Inflammatory macrophage (primary cell): ENCODE measurements at regions not wholly inside any gene's neighbourhood (a gene's known extent, or its start where the extent isn't known, plus 50 kb on each side); places are given as distances from the start of the nearest gene placed in this dataset.
A peak's percentile ranks its signal among the peaks of the same experiment; 100 is the strongest.
"Not testable (repeated sequence)": the region's sequence is repeated elsewhere in the genome, so short reads cannot be mapped to it uniquely, and the experiment has no call there.

Experiments used
- DNase-seq, 2 donors: peaks; one replicate each; pipeline ENCODE4 v3.0.0-alpha.2; 2020 to 2022

DNA sequence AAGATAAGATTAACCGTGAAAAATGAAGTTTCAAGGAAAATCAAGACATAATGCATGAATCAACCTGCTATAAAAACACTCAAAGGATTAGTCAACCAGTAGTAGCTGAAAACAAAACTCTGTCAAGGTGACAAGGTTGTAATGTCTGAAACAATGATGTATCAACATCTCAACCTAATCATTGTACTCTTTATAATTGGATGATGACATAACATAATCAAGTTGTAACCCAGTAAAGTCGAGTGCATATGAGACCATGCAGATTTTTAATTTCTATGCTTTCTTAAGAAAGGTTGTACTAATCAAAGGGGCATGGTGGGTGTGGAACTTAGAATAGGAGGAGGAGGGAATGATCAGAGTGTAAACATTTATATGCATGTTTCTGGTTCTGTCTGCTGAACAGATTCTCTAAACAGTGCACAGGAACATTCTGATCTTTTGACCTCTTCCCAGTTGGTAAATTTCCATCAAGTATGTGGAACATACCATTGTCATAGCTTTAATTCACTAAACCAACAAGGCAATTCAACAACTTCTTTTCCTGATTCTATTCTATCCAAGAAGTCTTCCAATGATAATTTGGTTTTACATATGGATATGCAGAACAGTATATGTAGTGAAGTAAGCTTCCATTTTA lies 253.7 kb downstream of the TTC6 start:
- no peak for DNase-seq

DNA sequence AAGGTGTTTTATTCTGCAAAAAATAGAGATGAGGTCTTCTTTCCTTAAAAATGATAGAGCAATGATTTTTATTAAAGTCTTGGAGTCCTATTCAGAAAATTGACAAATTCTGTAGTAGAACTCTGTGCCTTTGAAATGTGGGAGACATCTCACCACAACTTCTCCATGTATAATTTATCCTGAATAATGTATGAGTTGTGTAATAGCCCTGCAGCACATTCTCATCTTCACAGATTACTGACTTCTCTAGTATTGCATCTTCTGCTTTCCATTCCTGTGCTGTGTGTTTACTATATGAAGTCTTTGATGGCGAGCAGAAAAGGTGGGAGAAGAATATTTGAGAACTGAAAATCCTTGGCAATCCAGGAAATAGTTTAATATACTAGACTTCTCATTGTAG lies 255.6 kb downstream of the TTC6 start:
- no peak for DNase-seq

DNA sequence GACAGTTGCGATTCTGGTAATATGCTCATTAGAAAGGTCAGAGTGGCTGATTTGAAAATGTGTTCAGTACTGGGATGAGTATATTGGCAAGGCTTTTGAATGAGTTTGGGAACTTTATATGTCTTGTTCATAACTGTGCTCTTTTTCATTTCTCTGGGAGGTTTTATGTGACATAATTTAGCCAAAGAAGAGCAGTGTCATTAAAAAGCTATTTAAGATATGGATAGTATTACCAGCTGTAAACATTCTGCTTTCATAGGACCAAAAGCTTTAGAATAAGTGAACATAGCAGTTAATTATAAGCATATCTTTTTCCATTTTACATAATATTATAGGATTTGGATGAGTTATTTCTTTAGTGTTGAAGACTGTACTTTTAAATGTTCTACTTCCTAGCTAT lies 260.4 kb downstream of the TTC6 start:
- no peak for DNase-seq

DNA sequence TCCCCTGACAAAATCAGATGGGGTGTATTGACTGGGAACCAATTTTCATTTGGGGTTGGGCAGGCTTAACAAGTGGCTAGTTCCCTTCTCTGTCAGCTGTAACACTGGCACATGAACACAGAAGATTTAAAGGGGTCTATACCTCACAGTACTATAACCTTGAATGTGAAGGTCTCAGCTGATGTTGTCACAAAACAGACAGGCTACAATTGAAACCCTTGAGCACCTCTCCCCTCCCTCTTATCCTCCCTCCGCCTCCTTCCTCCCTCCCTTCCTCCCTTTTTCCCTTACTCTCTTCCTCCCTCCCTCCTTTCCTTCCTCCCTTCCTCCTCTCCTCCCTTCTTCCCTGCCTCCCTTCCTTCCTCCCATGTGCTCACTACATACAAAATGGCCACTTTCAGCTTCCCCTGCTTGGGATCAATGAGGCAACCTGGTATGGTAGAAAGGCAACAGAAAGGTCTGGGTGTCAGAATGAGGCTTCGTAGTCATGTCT lies 262.4 kb downstream of the TTC6 start:
- no peak for DNase-seq

DNA sequence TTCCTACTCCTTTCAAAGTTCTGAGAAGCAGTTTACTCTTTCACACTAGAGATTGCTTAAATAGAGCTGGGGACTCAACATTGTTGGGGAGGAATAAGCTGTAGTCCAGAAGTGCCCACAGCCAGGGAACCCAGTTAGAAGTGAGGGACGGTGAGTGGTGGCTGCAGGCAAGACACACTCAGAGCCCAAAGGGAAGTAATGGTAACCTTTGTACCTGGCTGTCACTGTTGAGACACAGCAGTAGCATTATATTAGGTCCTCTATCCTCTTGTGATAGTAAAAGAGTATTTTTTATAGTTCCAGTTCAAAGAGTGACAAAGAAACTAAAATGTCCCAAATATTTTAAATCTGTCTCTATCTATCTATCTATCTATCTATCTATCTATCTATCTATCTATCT lies 263.3 kb downstream of the TTC6 start:
- no peak for DNase-seq

DNA sequence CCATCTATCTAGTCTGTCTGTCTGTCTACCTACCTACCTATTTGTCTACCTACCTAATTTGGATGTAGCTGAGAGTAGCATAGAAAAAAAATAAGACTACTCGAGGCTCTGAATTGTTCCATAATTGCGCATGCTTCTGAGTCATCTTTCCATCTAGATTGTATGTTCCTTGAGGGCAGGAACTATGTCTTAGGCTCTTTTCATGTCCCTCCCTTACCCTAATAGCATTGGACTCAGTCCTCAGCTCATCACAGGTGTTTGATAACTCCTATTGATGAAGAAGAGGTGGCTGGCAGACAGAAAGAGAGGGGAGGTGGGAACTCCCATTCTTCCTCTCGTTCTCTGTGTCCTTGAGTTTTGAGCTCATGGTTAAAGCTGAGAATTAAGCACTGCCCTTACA lies 263.7 kb downstream of the TTC6 start:
- no peak for DNase-seq

DNA sequence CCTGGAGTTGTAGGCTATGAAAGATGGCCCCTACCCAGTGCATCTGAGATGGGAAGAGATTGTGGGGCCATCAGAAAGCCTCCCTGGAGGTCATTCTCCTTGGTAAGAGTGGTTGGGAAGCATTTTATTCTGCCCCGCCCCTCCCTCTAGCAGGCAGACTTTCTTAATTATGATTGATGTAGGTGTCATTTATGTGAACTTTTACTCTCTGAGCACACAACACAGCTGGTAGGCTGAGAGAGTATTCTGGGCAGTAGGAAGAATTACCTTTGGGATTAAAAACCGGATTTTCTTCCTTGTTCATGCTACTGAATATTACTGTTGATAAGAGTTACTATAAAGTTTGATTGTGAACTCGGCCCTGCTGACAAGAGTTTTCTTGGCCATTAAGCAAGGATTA lies 266.8 kb downstream of the TTC6 start:
- DNase-seq, result no peak

DNA sequence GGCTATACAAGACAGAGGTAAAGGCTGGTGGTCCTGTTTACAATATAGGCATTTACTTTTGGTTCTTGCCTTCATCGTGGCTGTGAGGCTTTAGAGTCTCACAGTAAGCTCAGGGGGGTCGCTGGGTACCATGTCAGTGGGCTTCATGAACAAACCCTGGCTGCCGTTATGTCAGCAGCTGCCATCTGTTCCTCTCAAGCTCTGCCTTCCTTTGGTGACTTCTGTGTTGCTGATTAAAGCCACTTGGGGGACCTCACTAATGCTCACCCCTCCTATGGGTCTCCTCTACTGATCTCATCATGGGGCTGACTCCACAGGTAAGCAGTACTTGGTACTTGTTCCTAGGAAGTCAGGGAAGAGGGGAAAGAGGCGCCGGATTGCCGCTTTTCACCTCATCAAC lies 268.7 kb downstream of the TTC6 start:
- no peak for DNase-seq

DNA sequence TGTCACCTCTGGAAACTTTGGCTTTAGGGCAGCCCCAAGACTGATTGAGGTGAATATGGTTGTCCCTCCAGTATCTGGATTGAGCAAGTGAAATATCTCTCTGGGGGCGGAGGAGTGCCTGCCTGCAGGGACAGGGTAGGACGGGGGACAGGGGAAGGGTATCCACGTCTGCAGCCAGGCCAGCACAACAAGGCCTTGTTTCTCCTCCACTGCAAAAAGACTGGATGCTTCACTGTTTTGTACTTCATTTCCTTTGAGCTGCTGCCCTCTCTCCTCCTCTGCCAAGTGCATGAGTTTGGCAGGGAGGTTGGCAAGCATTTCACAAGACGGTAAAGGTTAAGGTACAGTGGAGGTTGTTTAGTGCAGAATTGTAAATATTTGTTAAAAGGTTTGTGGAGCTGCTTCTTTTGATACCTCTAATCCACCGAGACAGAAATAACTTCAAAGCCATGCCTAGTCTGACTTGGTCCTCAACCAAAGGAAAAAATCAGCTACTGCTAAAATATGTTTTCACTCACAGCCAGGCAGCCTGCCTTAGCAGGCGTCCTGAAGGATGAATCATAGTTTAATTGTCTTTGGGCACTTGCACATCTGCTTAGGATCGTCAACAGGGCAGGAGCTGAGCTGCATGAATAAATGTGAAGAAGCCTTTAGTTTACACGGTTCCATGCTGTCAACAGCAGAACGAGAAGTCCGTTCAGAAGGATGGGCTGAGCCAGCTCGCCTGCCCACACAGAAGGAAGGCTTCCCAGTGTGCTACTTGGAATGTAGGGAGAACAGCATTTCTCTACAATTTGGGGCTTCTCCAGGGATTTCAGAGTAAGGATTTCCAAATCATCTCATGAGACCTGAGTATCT lies 269.7 kb downstream of the TTC6 start:
- no peak for DNase-seq

- no peak for DNase-seq
Measured at GRCh38 chr14:37865719-37866549, 270.5 kb downstream of the TTC6 start.

DNA sequence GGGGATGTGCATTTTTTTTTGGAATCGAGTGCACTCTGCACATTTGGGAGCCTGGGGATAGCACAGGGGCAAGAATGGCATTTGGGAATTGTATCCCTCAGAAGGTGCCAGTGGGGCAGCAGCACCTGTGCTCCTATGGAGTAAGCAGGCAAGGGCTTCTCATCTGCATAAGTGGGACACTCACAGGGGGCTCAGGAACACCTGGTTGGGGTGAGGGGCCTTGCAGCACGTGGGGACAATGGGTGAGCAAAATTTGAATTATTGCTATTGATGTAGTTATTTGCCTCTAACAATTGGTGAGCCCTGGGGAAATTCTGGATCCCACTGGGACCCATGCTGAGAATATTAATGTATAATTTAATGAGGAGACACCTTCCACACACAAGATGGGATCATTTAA lies 274.2 kb downstream of the TTC6 start:
- DNase-seq, result no peak

DNA sequence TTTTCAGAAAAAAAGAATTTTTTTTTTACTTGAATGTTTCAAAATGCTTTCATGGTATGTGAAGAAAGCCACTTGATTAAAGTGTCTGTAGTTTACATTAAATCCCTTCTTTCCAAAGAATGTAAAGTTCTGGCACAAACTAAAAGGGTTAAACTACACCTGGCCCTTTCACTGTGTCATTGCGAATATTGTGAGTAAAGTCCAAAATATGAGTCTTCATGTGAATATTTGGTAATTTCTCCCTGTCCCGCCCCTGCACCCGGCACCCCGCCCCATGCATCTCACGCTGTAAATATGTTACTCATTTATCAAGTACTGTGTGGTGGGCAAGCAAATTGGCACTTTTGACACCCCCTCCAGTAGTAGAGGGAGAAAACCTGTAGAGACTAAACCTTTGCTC lies 274.7 kb downstream of the TTC6 start:
- DNase-seq, result no peak

- DNase-seq, result no peak
Measured at GRCh38 chr14:37870632-37871346, 275.4 kb downstream of the TTC6 start.

GRCh38 chr14:37874065-37874428 lies 278.6 kb downstream of the TTC6 start:
- DNase-seq, result not testable (repeated sequence)

DNA sequence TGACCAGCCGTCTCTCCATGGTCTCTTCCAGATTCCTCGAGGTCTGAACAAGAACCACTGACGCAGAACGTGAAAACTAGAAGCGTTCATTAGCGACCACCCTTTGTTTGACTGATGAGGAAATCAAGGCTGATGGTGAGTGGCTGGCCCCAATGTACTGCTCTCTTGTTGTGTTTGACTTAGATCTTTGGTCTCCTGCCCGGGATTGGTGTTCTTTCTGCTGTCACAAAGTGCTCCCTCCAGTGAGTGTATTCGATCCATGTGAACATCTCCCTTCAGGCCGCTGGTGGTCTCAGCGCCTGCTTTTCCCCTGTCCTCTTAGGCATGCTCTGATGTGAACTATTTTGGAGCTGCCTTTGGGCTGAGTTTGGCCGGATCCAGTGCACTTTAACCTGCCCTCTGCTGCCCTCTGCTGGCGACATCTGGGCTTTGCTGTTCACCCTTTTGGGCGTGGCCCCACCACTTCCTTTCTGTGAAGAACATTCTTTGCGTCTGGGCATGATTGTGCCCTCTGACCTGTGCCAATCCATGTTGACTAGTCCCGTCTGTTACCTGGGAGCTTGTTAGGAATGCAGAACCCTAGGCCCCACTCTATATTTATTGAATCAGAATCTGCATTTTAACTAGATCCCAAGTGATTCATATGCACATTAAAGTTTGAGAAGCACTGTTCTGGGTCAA lies 279.1 kb downstream of the TTC6 start:
- DNase-seq, result peak; percentile 68 to 76

- DNase-seq, result no peak
Measured at GRCh38 chr14:37888234-37888633, 292.8 kb downstream of the TTC6 start.

GRCh38 chr14:37889087-37889486 lies 293.7 kb downstream of the TTC6 start:
- no peak for DNase-seq

DNA sequence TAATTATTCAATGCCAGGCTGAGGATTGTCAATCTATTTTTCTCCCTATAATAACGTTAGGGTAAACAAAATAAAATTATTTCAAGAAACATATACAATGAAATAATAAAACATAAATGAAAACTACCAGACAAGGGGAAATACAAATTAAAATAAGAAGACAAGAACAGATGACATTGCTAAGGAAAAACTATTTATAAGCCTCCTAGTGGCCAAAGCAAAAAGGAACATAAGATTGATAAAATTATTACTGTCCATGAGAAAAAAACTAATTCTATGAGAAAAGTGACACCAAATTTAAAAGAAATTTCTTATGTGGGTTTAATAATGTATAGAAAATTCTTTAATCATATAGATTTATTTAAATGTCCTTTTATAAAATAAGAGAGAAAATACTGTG lies 294.7 kb downstream of the TTC6 start:
- DNase-seq, result no peak

- not testable (repeated sequence) for DNase-seq
Measured at GRCh38 chr14:37891500-37891899, 296.1 kb downstream of the TTC6 start.

- no peak for DNase-seq
Measured at GRCh38 chr14:37894463-37894862, 299.0 kb downstream of the TTC6 start.

- DNase-seq, result no peak
Measured at GRCh38 chr14:37899365-37899764, 303.9 kb downstream of the TTC6 start.

- no peak for DNase-seq
Measured at GRCh38 chr14:37900561-37900960, 305.1 kb downstream of the TTC6 start.
